Activated CD8-positive, alpha-beta memory T cell treated with anti-CD3 and anti-CD28 coated beads, Interleukin-2, amount 10 ng/mL, durations not matched to agents 7 days and 5 days (primary cell): ENCODE measurements at regions not wholly inside any gene's neighbourhood (a gene's known extent, or its start where the extent isn't known, plus 50 kb on each side); places are given as distances from the start of the nearest gene placed in this dataset.

Experiments used
- ATAC-seq: fragments of 150-1000 bp; cut with Tn5 transposase; one replicate; pipeline ENCODE4 v1.10.0; 2021; ENCODE audit warnings: moderate library complexity
- CTCF ChIA-PET: fragments of 350-600 bp; sonication (Branson Sonifier 250); formaldehyde crosslinking; loops from one replicate; lab custom pipeline; 2021; ENCODE audit warnings: antibody characterized with exemption; lab: Charles Lee
- DNase-seq: peaks from one replicate; pipeline ENCODE4 v3.0.0-alpha.2; 2020
- H3K27ac Mint-ChIP-seq: one replicate; pipeline ENCODE4 v1.8.0; 2021; ENCODE audit warnings: mild to moderate bottlenecking, mixed read lengths
- H3K27me3 Mint-ChIP-seq: one replicate; pipeline ENCODE4 v1.8.0; 2021; ENCODE audit warnings: mixed read lengths
- H3K36me3 Mint-ChIP-seq: one replicate; pipeline ENCODE4 v1.8.0; 2021; ENCODE audit warnings: mild to moderate bottlenecking, mixed read lengths
- H3K4me1 Mint-ChIP-seq: one replicate; pipeline ENCODE4 v1.8.0; 2021; ENCODE audit warnings: mixed read lengths
- H3K4me3 Mint-ChIP-seq: one replicate; pipeline ENCODE4 v1.8.0; 2021; ENCODE audit warnings: mild to moderate bottlenecking, moderate library complexity, mixed read lengths
- H3K9me3 Mint-ChIP-seq: one replicate; pipeline ENCODE4 v1.8.0; 2022; ENCODE audit warnings: low read depth, mixed read lengths

DNA sequence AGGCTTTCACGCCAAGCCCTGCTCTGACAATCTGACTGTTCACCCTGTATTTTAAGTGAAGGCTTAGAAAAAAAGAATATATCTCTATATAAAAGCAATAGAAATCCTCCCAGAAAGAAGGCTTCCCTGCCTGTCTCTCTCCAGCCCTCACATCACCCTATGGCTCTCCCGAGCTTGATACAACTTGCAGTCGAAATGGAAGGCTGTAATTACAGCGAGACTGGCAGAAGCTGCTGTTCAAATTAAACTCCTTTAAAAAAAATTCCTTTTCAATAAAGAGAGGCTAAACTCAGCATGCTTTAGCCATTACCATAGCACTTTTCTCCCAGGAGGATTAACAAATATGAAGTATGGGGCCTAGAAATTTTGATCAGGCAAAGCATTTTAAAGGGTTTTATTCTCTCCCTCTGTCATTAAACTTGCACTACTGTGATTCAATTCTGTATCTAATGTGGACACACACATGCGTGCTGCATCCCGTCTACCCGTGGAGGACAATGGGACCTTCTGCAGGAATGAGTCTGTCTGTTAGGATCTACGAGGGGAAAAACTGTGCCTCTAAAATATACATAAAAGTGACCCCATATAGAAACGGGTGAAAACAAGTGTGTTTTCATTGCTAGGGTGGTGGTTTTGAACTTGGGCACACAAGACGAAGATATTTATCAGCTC, 223.8 kb downstream of the USP6NL start:
- CTCF ChIA-PET: no interaction called here
- DNase-seq: no peak
- Mint-ChIP-seq H3K4me1 (no peaks in the 10 kb centered on the region), H3K27ac (no peak overlapping the region), H3K9me3 (no peaks in the 10 kb centered on the region), H3K27me3 (peaks cover 7% of the 10 kb centered on the region), H3K36me3 (no peaks in the 10 kb centered on the region), H3K4me3 (no peak overlapping the region)
- ATAC-seq: no peak

DNA sequence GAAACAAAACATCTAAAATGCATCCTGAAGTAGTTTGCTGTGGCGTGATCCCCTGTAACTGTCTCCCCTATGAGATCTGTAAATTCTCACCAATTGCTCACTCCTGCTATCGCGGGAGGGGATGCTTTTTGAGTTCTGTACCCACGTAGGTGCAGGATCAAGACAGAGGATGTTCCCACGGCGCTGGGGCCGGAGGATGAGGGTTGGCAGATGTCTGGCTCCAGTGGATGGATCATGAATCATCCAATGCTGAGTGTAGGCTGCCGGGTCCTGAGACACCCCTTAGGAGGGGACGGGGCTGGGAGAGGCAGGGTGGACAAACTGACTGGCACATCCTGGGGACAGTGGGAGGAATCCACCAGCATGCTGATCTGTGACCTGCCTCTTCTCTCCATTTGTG, 224.4 kb downstream of the USP6NL start:
- Mint-ChIP-seq H3K4me1 (no peaks in the 10 kb centered on the region), H3K27me3 (peaks cover 7% of the 10 kb centered on the region), H3K36me3 (no peaks in the 10 kb centered on the region), H3K9me3 (no peaks in the 10 kb centered on the region), H3K27ac (no peak overlapping the region), H3K4me3 (no peak overlapping the region)
- DNase-seq: no peak
- ATAC-seq: no peak
- CTCF ChIA-PET: no interaction called here
